ENCODE measurements at regions not wholly inside any gene's neighbourhood (a gene's known extent, or its start where the extent isn't known, plus 50 kb on each side); places are given as distances from the start of the nearest gene placed in this dataset.
"Not testable (repeated sequence)": the region's sequence is repeated elsewhere in the genome, so short reads cannot be mapped to it uniquely, and the experiment has no call there.

- no peak for DNase-seq
These were observed 737.4 kb upstream of the ZP4 start for GRCh38 chr1:238628110-238628509.

- no peak for DNase-seq
These were observed 734.1 kb upstream of the ZP4 start for GRCh38 chr1:238624776-238625175.

GRCh38 chr1:238621405-238621804 is 730.7 kb upstream of the ZP4 start:
- DNase-seq: no peak

- DNase-seq: no peak
These were observed 728.9 kb upstream of the ZP4 start for GRCh38 chr1:238619652-238620051.

- DNase-seq: no peak
These were observed 720.7 kb upstream of the ZP4 start for GRCh38 chr1:238611406-238611805.

- DNase-seq: no peak
These were observed 717.4 kb upstream of the ZP4 start for GRCh38 chr1:238608144-238608543.

GRCh38 chr1:238606896-238607295 is 716.2 kb upstream of the ZP4 start:
- no peak for DNase-seq

GRCh38 chr1:238606457-238606856 is 715.7 kb upstream of the ZP4 start:
- DNase-seq: no peak

GRCh38 chr1:238604357-238604756 is 713.6 kb upstream of the ZP4 start:
- DNase-seq: no peak

- not testable (repeated sequence) for DNase-seq
These were observed 710.9 kb upstream of the ZP4 start for GRCh38 chr1:238601604-238602003.

- DNase-seq: no peak
These were observed 706.0 kb upstream of the ZP4 start for GRCh38 chr1:238596703-238597102.

GRCh38 chr1:238592621-238593020 is 701.9 kb upstream of the ZP4 start:
- DNase-seq: no peak

GRCh38 chr1:238589843-238590435 is 699.2 kb upstream of the ZP4 start:
- DNase-seq: no peak

- no peak for DNase-seq
These were observed 692.1 kb upstream of the ZP4 start for GRCh38 chr1:238582816-238583215.

GRCh38 chr1:238581332-238581731 is 690.6 kb upstream of the ZP4 start:
- no peak for DNase-seq

- DNase-seq: no peak
These were observed 678.0 kb upstream of the ZP4 start for GRCh38 chr1:238568735-238569134.

GRCh38 chr1:238562341-238562740 is 671.6 kb upstream of the ZP4 start:
- no peak for DNase-seq

- no peak for DNase-seq
These were observed 668.0 kb upstream of the ZP4 start for GRCh38 chr1:238558746-238559145.

- no peak for DNase-seq
These were observed 667.4 kb upstream of the ZP4 start for GRCh38 chr1:238558156-238558555.

GRCh38 chr1:238552271-238552670 is 661.5 kb upstream of the ZP4 start:
- no peak for DNase-seq

- DNase-seq: no peak
These were observed 658.4 kb upstream of the ZP4 start for GRCh38 chr1:238549137-238549536.

GRCh38 chr1:238546118-238546517 is 655.4 kb upstream of the ZP4 start:
- no peak for DNase-seq

GRCh38 chr1:238537641-238538040 is 646.9 kb upstream of the ZP4 start:
- no peak for DNase-seq

- no peak for DNase-seq
These were observed 639.6 kb upstream of the ZP4 start for GRCh38 chr1:238530209-238530851.

GRCh38 chr1:238517711-238518110 is 627.0 kb upstream of the ZP4 start:
- no peak for DNase-seq
